Fibroblast of mammary gland (primary cell): ENCODE measurements at regions not wholly inside any gene's neighbourhood (a gene's known extent, or its start where the extent isn't known, plus 50 kb on each side); places are given as distances from the start of the nearest gene placed in this dataset.

Experiments used
- DNase-seq: peaks from one replicate; pipeline ENCODE4 v3.0.0-alpha.2; 2010; ENCODE audit warnings: low read depth
- H3K4me3 ChIP-seq: 2 replicates; pipeline ENCODE4 v1.5.1; 2011; ENCODE audit warnings: low read depth, mild to moderate bottlenecking, low read length, moderate library complexity; ENCODE audit not compliant: control insufficient read depth
- CTCF ChIP-seq: conservative IDR thresholded peaks from 2 replicates; pipeline ENCODE4 v1.5.1; 2011; ENCODE audit warnings: low read depth, low read length, inconsistent platforms; ENCODE audit not compliant: control insufficient read depth, insufficient read depth

- no peak for DNase-seq
- H3K4me3 ChIP-seq = no peak overlapping the region
- no peak for TF ChIP-seq CTCF
These were observed 570.5 kb downstream of the EPHA7 start for GRCh38 chr6:92848901-92849300.

GRCh38 chr6:92848459-92848858, 570.9 kb downstream of the EPHA7 start:
- H3K4me3 ChIP-seq = no peak overlapping the region
- no peak for DNase-seq
- no peak for TF ChIP-seq CTCF

DNA sequence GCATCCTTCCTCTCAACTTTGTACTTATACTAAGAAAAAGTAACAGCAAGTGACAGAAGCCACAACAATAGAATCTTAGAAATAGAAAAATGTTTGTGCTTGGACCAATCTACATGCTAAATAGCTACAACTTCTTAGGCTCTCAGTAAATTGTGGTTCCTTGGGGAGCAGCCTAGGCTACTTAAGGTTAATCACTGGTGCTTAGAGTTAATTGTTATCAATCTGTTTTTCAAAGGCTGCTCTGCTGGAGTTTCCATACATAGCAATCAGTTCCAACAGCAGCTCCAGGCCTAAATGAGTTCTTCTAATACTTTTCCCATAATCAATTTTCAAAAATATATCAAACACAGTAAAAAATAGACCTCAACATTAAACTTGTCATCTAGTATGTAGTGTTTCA, 571.4 kb downstream of the EPHA7 start:
- no peak for DNase-seq
- no peak overlapping the region for H3K4me3 ChIP-seq
- no peak for TF ChIP-seq CTCF

DNA sequence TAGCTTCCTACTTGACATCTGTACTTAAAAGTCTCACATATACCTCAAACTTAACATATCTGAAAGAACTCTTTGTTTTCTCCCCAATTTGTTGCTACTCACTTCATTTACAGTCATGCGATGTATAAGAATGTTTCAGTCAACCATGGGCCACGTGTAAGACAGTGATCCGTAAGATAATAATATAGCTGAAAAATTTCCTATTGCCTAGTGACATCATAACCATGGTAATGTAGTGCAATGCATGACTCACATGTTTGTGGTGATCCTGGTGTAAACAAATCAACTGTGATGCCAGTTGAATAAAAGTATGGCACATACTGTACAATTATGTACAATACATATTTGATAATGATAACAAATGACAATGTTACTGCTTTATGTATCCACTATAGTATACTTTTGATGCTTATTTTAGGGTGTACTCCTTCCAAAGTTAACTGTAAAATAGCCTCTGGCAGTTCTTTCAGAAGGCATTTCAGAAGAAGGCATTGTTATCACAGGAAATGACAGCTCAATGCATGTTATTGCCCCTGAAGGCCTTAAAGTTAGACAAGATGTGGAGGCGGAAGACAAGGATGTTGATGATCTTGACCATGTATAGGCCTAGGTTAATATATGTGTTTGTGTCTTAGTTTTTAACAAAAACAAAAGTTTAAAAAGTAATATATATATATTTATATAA, 579.0 kb downstream of the EPHA7 start:
- DNase-seq = no peak
- no peak for TF ChIP-seq CTCF
- H3K4me3 ChIP-seq = no peak overlapping the region

DNA sequence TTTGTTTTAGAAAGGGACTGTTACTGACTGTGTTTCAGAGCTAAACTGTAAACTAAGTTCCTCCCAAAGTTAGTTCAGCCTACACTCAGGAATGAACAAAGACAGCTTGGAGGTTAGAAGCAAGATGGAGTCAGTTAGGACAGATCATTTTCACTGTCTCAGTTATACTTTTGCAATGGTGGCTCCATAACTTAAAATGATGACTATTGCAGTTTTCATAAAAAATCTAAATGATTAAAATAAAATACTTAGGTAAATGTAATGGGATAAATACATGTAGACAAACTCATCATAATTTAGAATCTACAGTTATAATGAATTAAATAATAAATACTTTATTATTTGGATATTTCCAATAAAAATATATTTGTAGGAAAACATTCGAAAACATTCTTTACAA, 590.6 kb downstream of the EPHA7 start:
- no peak for TF ChIP-seq CTCF
- H3K4me3 ChIP-seq = no peak overlapping the region
- no peak for DNase-seq

- no peak for TF ChIP-seq CTCF
- H3K4me3 ChIP-seq = no peak overlapping the region
- no peak for DNase-seq
These were observed 592.3 kb downstream of the EPHA7 start for GRCh38 chr6:92827104-92827503.

GRCh38 chr6:92826633-92827032, 592.7 kb downstream of the EPHA7 start:
- H3K4me3 ChIP-seq = no peak overlapping the region
- TF ChIP-seq CTCF = no peak
- no peak for DNase-seq
